GM12892 (cell line): ENCODE measurements at regions not wholly inside any gene's neighbourhood (a gene's known extent, or its start where the extent isn't known, plus 50 kb on each side); places are given as distances from the start of the nearest gene placed in this dataset.

ENCODE experiments used
- DNase-seq: peaks from one replicate; pipeline ENCODE4 v3.0.0; 2011; ENCODE audit not compliant: insufficient read length
- FAIRE-seq: peaks from 2 replicates; lab custom pipeline; 2011; peaks lifted over from hg19 to GRCh38; lab: Jason Lieb, UNC
- POLR2A ChIP-seq: IDR thresholded peaks from 2 replicates; pipeline ENCODE4 v1.6.1; 2011; ENCODE audit warnings: low read depth, low read length, control low read depth
- POLR2AphosphoS5 ChIP-seq: IDR thresholded peaks from 2 replicates; pipeline ENCODE4 v1.6.1; 2011; ENCODE audit warnings: low read depth, low read length, control low read depth
- TAF1 ChIP-seq: IDR thresholded peaks from 2 replicates; pipeline ENCODE4 v1.6.1; 2011; ENCODE audit warnings: low read depth, mild to moderate bottlenecking, control low read depth, low read length, borderline replicate concordance

- no peak for DNase-seq
- no peak for FAIRE-seq
- no peak for TF ChIP-seq POLR2AphosphoS5
- TF ChIP-seq TAF1, result no peak
- TF ChIP-seq POLR2A, result no peak
Observed at GRCh38 chr3:3705090-3705775, 94.0 kb upstream of the LRRN1 start.

- FAIRE-seq (no peak), DNase-seq (no peak)
- no peak for TF ChIP-seq TAF1
- no peak for TF ChIP-seq POLR2AphosphoS5
- TF ChIP-seq POLR2A, result no peak
Observed at GRCh38 chr3:3701949-3702348, 97.3 kb upstream of the LRRN1 start.

GRCh38 chr3:3699816-3700633 lies 99.2 kb upstream of the LRRN1 start:
- no peak for FAIRE-seq
- no peak for DNase-seq
- TF ChIP-seq TAF1 (no peak), POLR2A (no peak), POLR2AphosphoS5 (no peak)

GRCh38 chr3:3699407-3699806 lies 99.8 kb upstream of the LRRN1 start:
- DNase-seq (no peak), FAIRE-seq (no peak)
- TF ChIP-seq POLR2A (no peak), POLR2AphosphoS5 (no peak), TAF1 (no peak)

GRCh38 chr3:3696345-3696744 lies 102.9 kb upstream of the LRRN1 start:
- DNase-seq (no peak), FAIRE-seq (no peak)
- TF ChIP-seq TAF1, result no peak
- TF ChIP-seq POLR2A, result no peak
- TF ChIP-seq POLR2AphosphoS5, result no peak

GRCh38 chr3:3693593-3693992 lies 105.6 kb upstream of the LRRN1 start:
- TF ChIP-seq POLR2A, result no peak
- no peak for TF ChIP-seq POLR2AphosphoS5
- no peak for TF ChIP-seq TAF1

GRCh38 chr3:3689601-3690375 lies 109.4 kb upstream of the LRRN1 start:
- DNase-seq, result no peak
- no peak for FAIRE-seq
- no peak for TF ChIP-seq POLR2AphosphoS5
- TF ChIP-seq TAF1, result no peak
- no peak for TF ChIP-seq POLR2A

More at GRCh38 chr3:3693593-3693992, 105.6 kb upstream of the LRRN1 start:
- DNase-seq (no peak), FAIRE-seq (no peak)

GRCh38 chr3:3686907-3687648 lies 112.2 kb upstream of the LRRN1 start:
- no peak for FAIRE-seq
- TF ChIP-seq POLR2A (no peak), TAF1 (no peak), POLR2AphosphoS5 (no peak)

GRCh38 chr3:3685721-3686120 lies 113.5 kb upstream of the LRRN1 start:
- DNase-seq (no peak), FAIRE-seq (no peak)
- TF ChIP-seq POLR2AphosphoS5 (no peak), POLR2A (no peak)

More at GRCh38 chr3:3686907-3687648, 112.2 kb upstream of the LRRN1 start:
- DNase-seq, result no peak

GRCh38 chr3:3683261-3683660 lies 116.0 kb upstream of the LRRN1 start:
- no peak for FAIRE-seq
- no peak for DNase-seq
- TF ChIP-seq POLR2AphosphoS5 (no peak), POLR2A (no peak), TAF1 (no peak)
